NCI-H1092 (cell line): ENCODE measurements at regions not wholly inside any gene's neighbourhood (a gene's known extent, or its start where the extent isn't known, plus 50 kb on each side); places are given as distances from the start of the nearest gene placed in this dataset.
"Not testable (repeated sequence)": the region's sequence is repeated elsewhere in the genome, so short reads cannot be mapped to it uniquely, and the experiment has no call there.

Experiments used
- DNase-seq: peaks from one replicate; lab custom pipeline; 2025; lab: John Stamatoyannopoulos, UW

GRCh38 chr9:135294836-135295235 is 184.7 kb upstream of the PPP1R26 start:
- DNase-seq: no peak

GRCh38 chr9:135295551-135296300 is 183.9 kb upstream of the PPP1R26 start:
- no peak for DNase-seq

DNA sequence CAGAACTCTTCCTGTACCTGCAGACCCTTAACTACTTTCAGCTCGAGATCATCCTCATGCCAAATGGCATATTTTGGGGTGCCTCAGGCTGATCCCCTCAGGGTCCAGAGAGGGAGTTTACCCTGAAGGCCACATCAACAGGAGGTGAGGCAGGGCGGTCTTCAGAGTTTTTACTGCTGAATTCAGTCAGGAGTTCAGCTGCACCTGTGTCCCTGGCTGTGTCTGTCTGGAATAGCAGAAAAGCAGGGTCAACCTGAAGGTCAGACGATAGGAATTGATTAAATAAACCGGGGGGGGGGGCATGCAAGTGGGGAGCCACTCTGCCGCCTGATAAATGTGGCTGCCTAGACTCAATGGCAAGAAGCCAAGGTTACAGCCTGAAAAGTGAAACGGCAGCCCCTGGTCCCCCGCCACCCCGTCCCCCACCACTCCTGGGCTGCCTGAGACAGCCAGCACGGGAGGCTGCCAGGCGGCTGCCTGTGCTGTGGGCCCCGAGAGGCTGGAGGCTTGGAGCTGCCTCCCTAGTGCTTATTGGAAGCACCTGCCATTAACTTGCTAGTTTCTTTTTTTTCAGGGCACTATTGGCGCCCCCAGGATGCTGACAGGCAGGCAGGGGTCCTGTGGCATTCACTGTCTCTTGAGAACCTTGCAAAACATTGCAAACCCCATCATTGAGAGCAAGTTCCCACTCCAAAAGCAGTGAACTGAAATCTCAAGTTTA is 182.7 kb upstream of the PPP1R26 start:
- DNase-seq: no peak

GRCh38 chr9:135297456-135298075 is 182.0 kb upstream of the PPP1R26 start:
- DNase-seq: no peak

- no peak for DNase-seq
Measured at GRCh38 chr9:135299239-135299590, 180.4 kb upstream of the PPP1R26 start.

DNA sequence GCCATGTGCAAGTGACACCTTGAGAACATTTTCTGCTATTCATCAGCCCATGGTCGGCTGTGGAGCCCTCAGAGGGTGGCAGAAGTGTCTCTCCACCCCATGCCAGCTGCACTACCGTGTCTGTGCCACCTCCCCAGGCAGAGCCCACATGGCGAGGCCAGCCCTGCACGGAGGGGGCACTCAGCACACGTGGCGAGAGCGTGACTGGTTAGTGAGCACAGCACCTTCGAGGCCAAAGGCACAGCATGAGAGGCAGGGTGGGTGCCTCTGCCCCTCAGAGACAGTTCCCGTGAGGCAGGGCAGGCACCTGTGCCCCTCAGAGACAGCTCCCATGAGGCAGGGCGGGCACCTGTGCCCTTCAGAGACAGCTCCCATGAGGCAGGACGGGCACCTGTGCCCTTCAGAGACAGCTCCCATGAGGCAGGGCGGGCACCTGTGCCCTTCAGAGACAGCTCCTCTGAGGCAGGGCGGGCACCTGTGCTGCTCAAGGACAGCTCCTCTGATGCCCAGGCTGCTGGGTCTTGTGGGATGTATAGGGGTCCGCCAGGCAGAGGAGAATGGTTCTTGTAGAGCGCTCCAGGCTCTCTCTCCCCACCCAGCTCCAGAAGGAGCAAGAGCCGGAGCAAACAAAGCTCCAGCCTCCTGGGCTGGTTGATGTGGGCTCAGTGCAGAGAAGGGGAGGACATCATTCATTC is 179.8 kb upstream of the PPP1R26 start:
- DNase-seq: no peak

- DNase-seq: no peak
Measured at GRCh38 chr9:135300346-135301141, 179.0 kb upstream of the PPP1R26 start.

DNA sequence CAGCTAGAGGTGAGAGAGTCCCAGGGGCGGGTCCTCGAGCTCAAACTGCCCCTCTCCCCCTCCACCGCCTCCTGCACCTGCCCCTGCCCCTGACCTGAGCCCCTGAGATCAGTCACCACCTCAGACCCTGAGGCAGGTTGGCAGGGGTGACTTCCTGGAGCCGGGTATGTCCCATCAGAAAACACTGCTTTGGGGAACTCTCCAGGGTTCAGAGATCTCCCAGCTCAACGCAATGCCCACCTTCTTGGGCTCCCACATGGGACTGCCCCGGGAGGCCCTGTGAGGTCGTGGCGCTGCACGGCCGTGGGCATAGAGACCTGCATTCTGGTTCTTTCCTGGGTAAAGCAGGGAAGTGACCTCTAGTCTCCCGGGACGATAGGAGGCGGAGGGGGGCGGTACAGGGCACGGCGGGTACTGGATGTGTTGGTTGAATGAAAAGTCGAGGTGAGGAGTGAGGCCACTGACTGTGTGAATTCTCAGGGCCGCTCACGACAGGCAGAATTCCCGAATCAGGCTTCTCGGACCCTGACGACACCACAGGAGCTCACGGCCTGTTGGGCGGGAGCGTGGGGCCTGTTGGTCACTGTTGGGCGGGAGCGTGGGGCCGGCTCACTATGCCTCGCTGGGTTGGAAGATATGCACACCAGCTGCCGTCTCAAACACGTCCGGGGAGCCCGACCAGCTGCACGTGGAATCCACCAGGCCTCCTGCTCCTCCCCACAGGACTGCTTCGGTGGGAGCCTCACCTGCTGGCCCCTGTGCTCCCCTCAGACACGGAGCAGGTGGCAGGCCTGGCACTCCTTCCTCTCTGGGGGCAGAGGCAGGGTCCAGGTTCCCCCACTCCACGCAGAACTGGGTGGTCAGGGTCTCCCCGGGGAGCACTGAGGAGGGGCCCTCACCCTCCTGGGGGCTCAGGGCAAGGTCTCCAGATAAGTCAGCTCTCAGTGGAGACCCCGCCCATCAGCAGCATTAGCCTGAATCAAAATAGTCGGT is 178.0 kb upstream of the PPP1R26 start:
- no peak for DNase-seq

DNA sequence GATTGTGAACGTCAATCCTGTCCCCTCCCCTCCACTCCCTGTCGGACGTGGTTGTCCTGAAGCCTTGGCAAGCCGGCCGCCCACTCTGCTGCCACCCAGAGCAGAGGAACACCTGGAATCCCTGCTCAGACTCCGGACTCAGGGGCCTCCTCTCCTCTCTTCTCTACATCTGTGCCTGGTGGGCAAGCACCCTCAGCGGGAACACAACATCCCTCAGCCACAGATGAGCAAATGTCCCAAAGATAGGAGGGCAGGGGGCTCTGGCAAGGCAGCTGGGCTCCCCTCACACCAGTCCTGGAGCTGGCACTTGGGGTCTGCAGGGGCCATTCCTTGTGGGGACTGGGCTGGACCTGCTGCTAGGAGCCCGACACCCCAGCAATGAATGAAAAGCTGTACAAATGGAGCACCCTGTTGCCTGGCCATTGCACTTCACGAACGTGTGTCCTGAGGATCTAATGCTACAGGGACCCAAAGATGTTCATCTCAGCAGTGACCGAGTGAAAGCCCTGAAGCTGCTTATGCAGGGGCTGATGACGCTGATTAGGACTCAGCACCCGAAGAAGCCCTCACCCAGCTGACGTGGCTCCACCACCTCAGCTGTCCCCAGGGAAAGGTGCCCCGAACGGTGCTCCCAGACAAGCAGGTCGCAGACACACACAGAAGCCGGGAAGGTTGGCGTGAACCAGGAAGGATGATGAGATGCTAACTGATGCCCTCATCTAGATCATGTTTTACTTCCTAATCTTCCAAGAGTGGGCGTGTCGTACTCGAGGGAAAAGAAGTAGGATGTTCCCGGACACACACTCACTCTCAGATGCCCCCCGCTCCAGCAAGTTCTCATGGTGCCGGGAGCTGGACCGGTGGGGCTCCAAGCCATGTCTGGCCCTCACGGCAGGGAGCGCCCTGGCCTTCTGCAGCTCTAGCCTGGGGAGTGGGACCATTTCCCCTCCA is 177.0 kb upstream of the PPP1R26 start:
- no peak for DNase-seq

GRCh38 chr9:135303280-135303647 is 176.3 kb upstream of the PPP1R26 start:
- DNase-seq: no peak

GRCh38 chr9:135303865-135304499 is 175.6 kb upstream of the PPP1R26 start:
- DNase-seq: no peak

GRCh38 chr9:135304886-135305285 is 174.7 kb upstream of the PPP1R26 start:
- no peak for DNase-seq

DNA sequence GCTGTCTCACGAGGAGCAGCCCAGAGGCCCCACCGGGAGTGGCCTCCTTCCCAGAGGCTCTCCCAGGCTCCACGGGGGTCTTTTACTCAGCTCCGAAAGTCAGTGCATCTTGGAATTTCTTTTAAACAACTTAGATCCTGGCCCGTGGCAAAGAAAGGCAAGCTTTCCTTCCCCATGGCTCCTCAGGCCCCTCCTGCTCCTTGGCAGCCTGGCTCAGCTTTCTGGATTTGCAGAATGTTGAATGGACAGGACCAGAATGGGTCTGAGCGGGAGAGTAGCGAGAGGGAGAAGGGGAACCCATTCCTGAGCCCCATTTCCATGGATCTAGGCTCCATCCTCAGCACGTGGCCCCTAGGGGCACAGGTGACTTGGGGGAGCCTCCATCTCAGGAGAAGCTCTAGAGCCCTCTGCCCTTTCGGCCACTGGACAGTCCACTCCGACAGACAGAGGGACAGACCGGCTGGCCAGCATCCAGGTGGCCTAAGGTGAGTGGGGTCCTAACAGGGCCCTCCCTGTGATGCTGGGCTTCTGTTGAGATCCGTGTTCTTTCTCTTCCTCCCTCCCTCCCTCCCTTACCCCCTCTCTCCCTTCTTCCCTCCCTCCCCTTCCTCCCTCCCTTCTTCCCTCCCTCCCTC is 173.9 kb upstream of the PPP1R26 start:
- no peak for DNase-seq

DNA sequence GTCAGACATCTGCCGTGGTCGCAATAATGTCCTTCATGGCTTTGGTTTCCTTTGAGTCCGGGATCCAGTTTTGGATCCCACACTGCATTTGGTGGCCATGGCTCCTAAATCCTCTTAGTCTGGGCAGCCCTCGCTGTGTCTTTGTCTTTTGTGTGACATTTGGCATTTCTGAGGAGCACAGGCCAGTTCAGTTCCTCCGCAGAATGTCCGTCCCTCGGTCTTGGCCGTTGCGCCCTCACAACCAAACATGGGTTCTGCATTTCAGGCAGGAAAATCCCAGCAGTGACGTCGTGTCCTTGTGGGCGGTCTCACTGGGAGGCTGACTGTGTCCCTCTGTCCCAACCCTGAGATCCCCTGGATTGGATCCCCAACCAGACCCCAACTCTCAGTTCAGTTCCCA is 172.9 kb upstream of the PPP1R26 start:
- DNase-seq: no peak

DNA sequence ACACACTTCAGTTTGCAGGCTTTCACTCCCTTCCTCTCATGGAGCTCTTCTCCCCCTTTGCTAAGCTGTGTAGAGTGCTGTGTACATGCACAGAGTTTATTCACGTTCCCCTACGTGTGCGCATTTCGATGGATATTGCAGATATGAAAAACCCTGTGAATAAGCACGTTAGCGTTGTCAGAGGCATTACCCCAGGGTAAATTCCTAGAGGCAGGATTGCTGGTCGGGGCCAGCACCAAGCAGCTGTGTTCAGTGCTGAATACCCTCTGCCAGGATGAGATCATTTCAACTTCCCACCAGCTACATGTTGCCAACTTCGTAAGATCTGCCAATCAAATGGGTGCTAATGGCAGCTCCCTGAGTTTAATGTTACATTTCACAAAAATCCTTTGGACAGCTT is 172.3 kb upstream of the PPP1R26 start:
- no peak for DNase-seq

DNA sequence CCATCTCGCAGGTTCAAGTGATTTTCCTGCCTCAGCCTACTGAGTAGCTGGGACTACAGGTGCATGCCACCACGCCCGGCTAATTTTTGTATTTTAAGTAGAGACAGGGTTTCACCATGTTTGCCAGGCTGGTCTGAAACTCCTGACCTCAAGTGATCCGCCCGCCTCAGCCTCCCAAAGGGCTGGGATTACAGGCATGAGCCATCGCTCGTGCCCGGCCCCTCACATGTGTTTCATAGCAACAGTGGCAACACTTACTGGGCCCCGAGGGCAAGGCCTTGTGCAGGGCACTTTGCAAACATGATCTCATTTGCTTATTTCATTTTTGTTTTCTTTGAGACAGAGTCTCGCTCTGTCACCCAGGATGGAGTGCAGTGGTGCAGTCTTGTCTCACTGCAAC is 171.7 kb upstream of the PPP1R26 start:
- not testable (repeated sequence) for DNase-seq

GRCh38 chr9:135308821-135309762 is 170.5 kb upstream of the PPP1R26 start:
- no peak for DNase-seq
